GM21576 (cell line): ENCODE measurements at regions not wholly inside any gene's neighbourhood (a gene's known extent, or its start where the extent isn't known, plus 50 kb on each side); places are given as distances from the start of the nearest gene placed in this dataset.

Source experiments
- ATAC-seq: cut with Tn5 transposase; IDR thresholded peaks from one replicate; pipeline ENCODE4 v1.9.1; 2021; ENCODE audit warnings: mild to moderate bottlenecking, moderate library complexity; ENCODE audit not compliant: unreplicated experiment

DNA sequence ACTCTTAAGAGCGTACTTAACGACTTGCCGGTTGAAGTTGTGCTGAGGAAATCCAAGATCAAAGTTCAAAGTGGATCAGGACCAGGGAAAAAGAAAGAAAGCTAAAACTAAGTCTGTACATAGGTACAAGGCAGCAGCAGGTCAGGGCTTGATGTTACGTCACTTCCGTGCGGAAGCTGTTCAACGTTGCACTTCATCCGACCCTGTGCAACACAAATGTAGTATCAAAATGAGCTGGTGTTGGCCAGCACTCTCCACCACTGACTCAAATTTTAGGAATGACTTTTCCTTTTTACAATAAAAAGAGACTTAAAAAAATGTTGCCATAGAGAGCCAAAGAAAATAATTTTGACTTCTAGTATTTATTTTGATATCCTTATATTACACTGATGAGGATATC lies 1315.4 kb downstream of the EFNB2 start:
- no peak for ATAC-seq

DNA sequence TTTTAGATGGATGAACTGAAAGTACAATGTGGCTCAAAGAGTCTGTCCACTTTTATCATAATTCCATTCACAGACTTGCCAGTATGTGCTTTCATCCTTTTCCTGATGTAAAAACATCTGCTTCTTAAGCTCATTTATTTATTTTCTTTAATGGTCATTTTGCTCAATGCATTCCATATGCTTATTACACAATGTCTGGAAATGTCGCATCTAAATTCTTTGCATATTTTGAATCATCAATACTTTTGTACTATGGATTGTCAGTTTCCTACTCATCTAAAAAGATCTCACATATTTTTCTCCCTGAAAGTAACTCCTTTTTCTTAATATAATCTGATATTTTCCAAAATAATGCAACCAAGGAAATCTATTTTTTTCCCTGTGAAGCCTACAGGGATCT lies 1315.8 kb downstream of the EFNB2 start:
- no peak for ATAC-seq

DNA sequence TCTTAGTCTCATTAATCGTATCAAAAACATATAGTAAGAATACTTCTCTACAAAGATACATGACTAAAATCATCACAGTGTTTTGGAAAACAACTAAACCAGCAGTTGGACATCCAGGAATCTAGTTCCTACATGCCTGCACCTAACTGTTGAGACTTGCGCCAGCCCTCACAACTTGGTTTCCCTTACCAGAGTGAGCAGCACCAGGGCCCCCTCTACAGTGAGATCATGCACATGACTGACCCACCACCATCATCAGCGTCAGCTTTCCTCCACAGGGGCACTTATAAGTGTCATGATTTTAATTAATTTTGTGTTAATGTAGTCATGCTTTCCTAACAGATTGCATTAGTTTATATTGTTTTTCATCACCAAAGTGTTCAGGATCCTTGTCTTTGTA lies 1322.0 kb downstream of the EFNB2 start:
- ATAC-seq = no peak

DNA sequence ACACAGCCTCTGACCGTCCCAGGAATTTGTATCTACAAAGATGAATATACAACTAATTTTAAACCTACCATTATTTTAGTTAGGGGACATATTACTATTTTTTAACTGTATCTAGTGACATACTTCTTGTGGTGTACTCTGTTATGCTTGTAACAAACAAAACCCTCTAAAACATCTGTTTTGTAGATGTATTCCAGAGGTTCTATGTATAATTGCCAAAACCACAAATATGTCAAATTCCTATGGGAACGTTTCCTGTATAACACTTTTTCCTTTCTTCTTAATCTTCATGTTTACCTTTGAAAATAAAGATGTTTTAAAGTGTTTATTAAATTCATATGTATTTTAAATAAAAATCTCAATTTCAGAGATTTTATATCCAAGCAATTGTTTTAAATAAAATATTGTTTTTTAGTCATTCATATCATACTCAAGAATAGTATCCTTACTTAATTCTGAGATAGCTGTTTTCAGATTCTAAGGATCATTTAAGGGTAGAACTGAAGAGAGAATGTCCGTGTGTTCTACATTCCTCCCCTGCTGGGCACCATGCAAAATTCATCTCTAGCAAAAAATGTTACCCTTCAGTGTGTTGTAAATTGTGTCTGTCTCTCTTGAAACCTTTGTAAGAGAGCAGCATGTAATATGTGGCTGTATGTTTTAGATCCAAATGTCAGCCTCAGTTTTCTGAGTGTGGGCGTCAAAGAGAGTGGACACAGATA lies 1327.7 kb downstream of the EFNB2 start:
- ATAC-seq = no peak

DNA sequence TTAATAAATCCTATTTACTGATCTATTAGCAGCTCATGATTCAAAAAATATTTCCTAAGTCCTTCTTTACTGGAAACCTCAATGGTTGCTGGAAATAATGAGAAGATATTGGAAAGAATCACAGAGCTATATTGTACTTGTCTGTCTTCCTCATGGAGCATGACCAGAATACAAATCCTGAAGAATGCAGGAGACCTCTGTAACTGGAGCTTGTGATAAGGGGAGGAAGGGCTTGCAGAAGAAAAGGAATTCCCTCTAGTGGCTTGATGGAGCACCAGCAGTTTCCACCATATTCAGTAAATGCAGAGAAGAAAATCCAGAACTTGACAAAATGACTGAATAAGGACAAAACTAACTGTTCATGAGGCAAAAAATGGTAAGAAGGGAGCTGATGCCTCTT lies 1333.1 kb downstream of the EFNB2 start:
- peak; percentile 75 for ATAC-seq

DNA sequence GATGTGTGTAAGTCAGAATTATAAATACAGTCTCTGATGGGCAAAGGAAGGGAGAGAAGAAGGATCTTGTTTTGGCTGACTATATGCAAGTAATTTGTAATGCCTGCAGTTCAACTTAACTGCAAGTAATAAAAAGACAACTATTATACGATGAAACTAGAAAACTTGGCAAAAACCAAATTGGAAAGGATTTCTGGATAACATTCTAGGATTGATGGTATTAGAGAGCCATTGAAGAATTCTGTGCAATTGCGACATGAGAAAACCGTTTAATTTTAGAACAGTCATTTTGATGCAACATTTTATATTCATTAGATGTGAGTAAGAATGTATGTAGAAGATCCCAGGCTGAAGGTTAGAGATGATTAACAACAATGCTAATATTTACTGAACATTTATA lies 1334.1 kb downstream of the EFNB2 start:
- ATAC-seq = no peak

DNA sequence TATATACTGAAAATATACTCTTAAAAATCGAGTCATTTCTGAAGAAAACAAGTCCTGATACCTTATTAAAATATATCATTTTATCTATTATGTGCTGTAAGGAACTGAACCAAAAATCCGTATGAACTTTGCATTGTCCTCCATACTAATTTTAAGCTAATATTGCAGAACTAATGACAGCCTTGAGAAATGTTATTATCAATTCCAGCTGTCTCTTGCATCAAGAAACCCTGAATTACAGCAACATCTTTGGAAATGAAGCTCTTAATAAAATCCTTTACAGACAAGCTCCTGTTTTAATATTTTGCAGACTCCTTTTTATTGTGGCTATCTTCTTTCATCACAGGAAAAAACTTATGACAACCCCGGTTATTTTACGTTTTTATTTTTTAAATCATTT lies 1335.3 kb downstream of the EFNB2 start:
- no peak for ATAC-seq

DNA sequence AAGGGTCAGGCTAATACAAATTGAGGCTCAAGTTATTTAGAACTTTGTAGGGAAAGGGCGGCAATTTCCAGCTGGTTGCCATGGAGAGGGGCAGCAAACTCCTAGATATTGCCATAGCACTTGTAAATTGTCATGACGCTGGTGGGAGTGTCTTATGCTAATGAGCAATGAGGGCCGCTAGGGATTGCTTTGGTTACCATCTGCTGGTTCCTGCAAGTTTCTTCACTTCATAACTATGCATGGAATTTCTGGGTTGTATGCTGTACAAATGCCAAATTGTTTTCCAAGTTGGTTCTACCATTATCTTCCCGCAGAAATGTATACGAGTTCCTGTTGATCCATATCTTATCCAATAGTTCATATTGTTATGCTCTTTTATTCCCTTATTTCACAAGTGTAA lies 1339.4 kb downstream of the EFNB2 start:
- ATAC-seq = no peak

DNA sequence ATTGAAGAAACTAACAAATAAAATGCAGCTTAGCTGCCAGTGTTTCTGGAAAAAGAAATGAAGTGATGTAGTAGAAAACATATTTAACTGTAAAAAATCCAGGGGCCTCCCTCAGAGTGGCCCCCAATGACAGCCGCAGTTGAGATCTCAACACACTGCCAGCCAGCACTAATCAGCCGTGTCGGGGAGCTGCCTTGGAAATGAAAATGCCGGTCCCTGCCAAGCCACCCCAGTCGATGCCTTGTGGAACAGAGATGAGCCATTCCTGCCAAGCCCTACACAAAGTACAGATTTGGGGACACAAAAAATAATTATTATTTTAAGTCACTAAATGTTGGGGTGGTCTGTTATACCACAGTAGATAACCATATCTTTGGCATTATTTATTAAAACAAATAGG lies 1342.4 kb downstream of the EFNB2 start:
- no peak for ATAC-seq

DNA sequence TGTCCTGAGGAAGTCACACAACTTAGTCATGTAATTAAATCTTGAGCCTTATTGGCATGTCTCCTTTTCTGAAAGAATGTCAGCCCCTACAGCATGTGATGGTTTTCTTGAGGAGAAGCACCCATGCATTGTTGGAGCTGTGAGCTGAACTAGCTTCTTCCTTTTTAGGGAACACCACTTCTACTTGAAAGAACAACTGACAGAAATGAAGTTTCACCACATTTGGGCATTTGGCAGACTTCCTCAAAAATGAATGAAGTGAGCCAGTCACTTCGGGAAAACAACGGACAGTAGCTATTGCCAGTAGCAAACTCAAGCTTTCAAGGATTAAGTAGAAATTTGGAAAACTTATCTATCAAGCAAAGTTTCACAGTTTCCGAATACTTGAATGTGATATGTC lies 1351.3 kb downstream of the EFNB2 start:
- ATAC-seq = no peak

DNA sequence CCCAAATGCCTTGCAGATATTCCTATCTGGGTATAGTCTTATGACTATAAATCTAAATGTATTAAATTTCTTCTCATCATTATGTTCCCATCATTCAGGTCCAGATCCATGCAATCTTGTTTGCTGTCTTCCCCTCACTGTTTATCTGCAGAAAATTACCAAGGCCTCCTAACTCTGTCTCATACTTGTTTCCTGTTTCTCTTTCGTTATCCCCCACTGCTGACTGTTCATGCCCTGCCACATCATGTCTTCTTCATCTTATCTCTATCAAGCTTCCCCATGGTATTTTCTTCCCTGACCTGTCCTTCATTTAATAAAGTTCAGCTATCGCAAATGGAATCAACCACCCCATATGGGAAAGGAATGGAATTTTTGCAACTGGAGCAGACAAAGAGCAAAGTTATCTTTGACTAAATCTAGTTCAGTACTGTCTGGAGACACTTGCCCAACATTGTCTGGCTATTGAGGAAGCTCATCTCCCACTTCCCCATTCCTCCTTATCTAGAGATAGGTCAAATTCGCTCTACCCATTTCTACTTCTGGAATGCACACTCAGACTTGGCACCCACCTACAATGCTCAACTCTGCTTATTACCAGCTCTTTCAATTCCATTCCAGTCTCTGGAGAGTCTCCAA lies 1358.1 kb downstream of the EFNB2 start:
- ATAC-seq = peak; percentile 66

DNA sequence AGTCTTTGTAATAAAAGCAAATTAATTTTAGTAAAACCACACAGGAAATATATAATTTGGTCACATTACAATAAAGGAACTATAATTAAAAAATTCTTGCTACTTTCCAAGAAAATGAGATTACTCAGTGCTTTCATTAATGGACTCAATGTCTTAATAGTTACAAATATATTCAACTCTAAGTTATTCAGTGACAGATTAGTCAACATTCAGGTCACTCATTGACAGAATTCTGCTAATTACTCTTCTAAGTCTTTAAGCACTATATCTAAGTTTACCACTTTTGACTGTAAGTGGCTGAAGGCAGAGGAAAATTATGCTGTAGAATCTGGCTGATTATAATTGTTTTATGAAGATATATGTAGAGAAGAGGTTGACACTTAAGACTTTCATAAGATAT lies 1365.0 kb downstream of the EFNB2 start:
- ATAC-seq = no peak

DNA sequence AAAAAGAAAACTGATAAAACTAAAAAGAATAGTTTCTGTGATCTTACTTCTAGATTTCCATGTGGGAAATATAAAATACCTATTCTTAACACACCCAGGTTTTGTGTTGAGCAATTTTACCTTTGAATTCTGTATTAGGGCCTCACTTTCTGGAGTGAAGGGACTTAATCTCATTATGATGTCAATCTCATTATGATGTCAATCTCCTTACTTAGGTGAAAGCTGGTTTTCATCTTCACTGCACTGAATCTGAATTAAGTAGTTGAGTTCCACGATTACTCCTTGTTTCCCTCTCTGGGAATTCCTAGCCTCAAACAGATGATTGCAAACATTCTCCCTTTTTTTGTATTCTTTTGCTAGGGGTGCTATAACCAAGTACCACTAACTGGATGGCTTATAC lies 1367.2 kb downstream of the EFNB2 start:
- no peak for ATAC-seq

DNA sequence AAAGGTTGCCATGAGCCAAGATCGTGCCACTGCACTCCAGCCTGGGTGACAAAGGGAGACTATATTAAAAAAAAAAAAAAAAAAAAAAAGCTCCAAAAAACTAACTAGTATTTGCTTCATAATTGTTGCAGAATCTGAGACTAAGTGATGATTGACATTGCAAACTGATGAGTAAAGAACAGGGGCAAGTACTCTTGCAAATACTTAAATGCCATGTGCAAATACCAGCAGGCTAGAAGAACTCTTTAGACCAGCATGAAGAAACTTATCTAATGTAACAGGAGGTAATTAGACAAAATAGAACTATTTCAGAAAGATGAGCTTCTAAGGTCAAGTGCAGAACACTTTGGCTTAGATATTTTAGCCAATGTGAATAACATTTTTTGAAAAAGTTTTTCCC lies 1368.1 kb downstream of the EFNB2 start:
- ATAC-seq = no peak

DNA sequence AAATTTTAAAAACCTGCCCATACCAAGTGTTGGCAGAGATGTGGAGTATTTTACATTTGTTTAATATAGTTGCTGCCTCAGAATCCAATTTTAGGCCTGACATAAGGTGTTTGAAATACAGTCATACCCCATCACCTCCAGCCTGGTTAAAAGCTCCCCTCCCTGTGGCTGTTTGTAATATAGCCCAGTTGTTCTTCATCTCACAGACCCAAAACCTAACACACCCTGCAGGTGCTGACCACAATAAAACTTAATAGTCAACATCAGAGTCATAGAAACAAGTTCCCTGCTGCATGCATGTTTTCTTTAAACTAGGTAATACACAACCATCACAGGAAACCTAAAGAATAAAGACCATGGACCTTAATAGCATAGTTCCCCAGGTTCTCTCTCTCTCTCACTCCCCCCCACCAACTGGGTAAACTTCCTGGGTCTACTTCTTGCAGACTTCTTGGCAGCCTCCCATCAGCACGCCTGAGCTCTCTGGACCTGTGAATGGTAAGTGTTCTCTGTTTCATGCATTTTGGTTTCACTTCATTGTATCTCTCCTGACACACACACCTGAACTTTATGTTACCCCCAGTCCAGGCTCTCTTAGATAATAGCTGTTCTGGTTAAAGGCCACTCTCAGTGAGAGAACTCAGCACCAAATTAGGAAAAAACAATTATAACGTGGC lies 1369.9 kb downstream of the EFNB2 start:
- ATAC-seq = peak; percentile 91

DNA sequence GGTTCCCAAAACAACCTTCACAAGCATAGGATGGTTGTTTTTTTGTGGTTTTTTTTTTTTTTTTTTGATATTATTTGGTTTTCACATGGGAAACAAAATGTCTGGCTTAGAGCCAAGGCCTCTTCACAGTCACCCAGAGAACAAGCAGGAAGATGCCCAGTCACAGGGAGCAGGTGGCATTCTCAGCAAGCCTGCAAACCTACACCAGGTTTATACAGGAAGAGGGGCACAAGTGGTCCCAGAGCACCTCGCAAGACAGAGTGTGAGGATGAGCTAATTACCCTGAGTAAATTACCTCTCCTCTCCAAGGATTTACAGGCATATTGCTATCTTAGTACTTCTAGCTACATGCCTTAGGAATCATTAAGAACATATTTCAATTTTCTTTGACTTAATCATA lies 1375.6 kb downstream of the EFNB2 start:
- no peak for ATAC-seq

DNA sequence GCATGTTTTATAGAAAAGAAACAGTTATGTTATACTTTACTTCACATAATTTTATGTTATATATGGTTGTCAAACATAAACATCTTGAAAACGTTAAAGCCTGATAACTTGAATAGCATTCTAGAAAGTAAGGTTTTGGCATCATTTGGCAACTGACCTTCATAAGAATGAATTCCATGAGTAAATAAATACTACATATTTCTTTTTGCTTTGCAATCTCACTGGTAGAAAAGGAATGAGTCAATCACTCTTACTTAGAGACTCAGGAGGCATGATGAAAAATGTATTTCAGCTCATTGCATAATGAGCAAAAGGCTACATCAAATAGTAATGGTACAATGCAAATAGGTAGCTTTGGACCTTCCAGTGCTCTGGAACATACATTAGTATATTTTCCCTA lies 1381.9 kb downstream of the EFNB2 start:
- ATAC-seq = no peak

DNA sequence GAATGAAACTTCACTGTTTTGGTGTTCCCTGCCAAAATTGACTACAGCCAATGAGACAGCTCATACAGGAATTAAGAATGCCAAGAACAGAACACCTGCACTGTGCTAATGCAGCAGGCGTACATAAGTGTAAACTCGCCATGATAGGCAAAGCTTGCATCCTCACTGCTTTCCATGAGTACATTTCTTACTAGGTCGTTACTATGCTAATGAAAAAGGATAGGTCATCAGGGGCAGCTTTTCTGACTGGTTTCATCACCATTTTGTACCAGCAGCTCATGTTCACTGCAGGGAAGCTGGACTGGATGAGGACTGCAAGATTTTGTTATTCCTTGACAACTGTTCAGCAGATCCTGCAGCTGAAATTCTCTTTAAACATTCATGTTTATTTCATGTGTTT lies 1383.8 kb downstream of the EFNB2 start:
- ATAC-seq = no peak

DNA sequence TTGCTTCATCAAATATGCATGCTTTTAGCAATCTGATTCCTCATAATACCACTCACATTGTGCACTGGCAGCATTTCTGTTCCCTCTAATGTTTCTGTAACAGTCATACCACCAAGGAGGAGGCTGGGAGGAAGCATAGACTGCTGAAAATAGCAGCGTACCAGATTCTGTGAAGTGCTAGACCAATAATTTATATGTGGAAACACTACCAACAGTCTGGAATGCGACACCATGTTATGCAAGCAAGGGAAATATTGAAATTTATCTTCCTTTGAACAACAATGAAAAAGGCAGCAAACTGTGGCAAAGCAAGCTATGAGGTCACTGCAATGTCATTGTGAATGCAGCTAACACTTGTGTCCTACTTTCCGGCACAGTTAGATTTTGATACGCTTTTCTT lies 1388.0 kb downstream of the EFNB2 start:
- ATAC-seq = no peak

DNA sequence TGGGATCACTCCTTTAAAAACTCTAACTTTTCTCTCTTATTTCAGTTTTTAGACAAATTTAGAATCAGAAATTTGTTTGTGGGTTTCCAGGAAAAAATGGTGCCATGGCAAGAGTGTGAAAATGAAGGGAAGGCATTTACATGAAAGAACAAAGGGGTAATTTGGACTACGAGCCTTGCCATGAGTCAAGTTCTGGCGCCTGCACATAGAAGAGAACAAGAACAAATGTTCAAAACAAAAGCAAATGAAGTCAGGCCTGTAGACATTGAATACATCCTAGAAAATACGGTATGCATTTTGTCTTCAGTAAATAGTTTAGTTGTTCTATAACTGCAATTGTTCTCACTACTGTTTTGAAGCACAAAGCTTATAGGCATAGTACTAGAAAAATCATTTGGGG lies 1390.5 kb downstream of the EFNB2 start:
- ATAC-seq = no peak

DNA sequence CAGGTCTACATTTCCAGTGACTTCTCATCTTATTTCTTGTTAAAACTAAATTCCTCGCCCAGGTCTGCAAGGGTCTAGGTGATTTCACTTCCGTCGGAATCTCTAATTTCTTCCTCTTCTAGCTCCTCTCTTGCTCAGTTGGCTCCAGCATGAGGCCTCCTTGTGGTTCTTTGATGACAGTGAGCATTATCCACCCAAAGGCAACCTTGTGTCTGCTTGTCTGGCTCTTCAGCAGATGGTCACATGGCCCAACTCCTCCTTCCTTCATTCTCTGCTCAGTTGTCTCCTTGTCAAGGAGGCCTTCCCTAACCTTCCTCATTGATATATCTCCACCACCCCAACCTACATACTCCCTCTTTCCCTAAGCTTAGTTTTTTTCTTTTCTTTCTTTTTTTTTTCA lies 1391.4 kb downstream of the EFNB2 start:
- ATAC-seq = no peak

DNA sequence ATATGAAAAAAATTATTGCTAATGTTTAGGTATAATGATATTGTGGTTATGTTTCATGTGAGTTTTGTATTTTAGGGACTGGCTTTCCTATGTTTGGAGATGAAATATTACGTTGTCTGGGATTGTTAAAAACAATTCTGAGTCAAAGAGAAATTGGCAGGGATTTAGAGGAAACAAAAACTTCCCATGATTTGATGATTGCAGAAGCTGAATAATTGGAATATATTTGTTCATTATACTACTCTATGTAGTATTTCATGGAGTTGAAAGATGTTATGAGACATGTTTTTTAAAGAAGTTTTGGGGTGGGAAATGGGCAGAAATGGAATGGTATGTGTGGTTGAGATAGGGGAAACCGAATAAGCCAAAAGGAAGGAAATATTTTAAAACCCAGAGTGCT lies 1392.9 kb downstream of the EFNB2 start:
- ATAC-seq = no peak
